ENCODE measurements at regions not wholly inside any gene's neighbourhood (a gene's known extent, or its start where the extent isn't known, plus 50 kb on each side); places are given as distances from the start of the nearest gene placed in this dataset.
A peak's percentile ranks its signal among the peaks of the same experiment; 100 is the strongest.
"Not testable (repeated sequence)": the region's sequence is repeated elsewhere in the genome, so short reads cannot be mapped to it uniquely, and the experiment has no call there.

DNA sequence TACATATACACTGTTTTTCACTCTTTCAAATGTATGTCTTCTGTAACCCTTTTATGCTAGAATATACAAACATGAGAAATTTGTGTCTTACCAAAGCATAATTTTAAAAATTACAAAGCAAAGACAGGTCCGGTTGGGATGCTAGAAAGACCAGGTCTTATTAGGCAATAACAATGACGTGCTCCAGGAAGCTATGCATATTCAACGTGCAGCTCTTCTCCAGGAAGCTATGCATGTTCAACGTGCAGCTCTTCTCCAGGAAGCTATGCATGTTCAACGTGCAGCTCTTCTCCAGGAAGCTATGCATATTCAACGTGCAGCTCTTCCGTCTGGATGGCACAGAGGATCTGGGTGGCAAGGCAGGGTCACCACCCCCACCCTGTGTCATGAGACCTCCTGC is 123.4 kb upstream of the SIMC1 start:
- not testable (repeated sequence) for H3K27me3 Mint-ChIP-seq; H3K9me3 ChIP-seq (ENCODE audit: control insufficient read depth in 2 of 2, low read length in 2 of 2); H3K4me1 ChIP-seq (ENCODE audit: control insufficient read depth, insufficient read depth, low read length, poor library complexity, severe bottlenecking); H3K27ac ChIP-seq (ENCODE audit: insufficient read depth, low read length, poor library complexity, severe bottlenecking); DNase-seq; H3K4me3 Mint-ChIP-seq; H3K9me3 Mint-ChIP-seq; H3K4me3 ChIP-seq (ENCODE audit: low read depth, low read length); H3K36me3 ChIP-seq (ENCODE audit: control insufficient read depth, insufficient read depth, low read length); H3K36me3 Mint-ChIP-seq; ATAC-seq (ENCODE audit: low read depth in 2 of 2); H3K27ac Mint-ChIP-seq; H3K27me3 ChIP-seq (ENCODE audit: control insufficient read depth, insufficient read depth, low read length); H3K4me1 Mint-ChIP-seq

DNA sequence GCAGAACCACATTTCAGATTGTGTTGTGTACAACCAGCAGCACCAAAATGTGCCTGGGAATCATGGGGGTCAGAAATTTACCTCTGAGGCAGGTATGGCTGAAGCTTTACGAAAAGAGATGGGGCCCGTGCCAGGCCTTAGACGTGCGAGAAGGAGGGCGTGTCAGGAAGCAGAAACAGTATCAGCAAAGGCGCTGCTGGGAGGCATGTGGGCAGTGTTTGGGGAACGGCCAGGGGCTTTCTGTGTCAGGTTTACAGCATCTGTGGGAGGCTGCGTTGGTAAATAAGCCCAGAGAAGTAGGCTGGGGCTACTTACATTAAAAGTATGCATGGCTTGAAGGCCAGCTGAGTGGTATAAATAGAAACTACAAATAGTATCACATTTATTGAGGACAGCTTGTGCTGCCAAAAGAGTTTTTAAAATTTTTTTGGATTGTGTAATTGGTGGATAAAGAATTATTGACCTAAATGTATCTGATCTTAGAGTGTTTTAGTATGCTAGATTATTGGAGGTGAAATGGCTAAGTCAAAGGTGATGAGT is 120.5 kb upstream of the SIMC1 start:
- H3K4me3 ChIP-seq (ENCODE audit: low read depth, low read length); DNase-seq; H3K36me3 ChIP-seq (ENCODE audit: control insufficient read depth, insufficient read depth, low read length); H3K27ac ChIP-seq (ENCODE audit: insufficient read depth, low read length, poor library complexity, severe bottlenecking); H3K27ac Mint-ChIP-seq; H3K9me3 Mint-ChIP-seq; H3K4me3 Mint-ChIP-seq; H3K4me1 Mint-ChIP-seq; H3K27me3 ChIP-seq (ENCODE audit: control insufficient read depth, insufficient read depth, low read length); H3K9me3 ChIP-seq (ENCODE audit: control insufficient read depth in 2 of 2, low read length in 2 of 2); H3K36me3 Mint-ChIP-seq; H3K4me1 ChIP-seq (ENCODE audit: control insufficient read depth, insufficient read depth, low read length, poor library complexity, severe bottlenecking); H3K27me3 Mint-ChIP-seq; ATAC-seq (ENCODE audit: low read depth in 2 of 2): not testable (repeated sequence)

DNA sequence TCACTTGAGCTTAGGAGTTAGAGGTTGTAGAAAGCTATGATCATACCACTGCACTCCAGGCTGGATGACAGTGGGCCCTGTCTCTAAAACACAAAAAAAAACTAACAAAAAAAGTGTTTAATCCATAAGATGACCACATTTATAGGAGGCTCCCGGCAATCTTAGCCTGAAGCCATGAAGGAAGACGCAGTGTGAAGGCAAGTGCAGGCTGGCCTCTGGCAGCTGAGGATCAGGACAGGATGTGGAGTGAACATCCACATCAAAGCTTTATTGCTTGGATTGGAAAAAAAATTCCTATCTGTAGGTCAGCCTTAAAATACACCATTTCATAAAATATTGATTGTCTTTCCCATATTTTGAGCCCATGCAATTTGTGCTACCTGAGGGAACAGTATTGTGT is 115.9 kb upstream of the SIMC1 start:
- not testable (repeated sequence) for H3K4me1 ChIP-seq (ENCODE audit: control insufficient read depth, insufficient read depth, low read length, poor library complexity, severe bottlenecking); H3K4me3 Mint-ChIP-seq; H3K4me1 Mint-ChIP-seq; H3K27me3 ChIP-seq (ENCODE audit: control insufficient read depth, insufficient read depth, low read length); ATAC-seq (ENCODE audit: low read depth in 2 of 2); H3K27ac ChIP-seq (ENCODE audit: insufficient read depth, low read length, poor library complexity, severe bottlenecking); H3K36me3 ChIP-seq (ENCODE audit: control insufficient read depth, insufficient read depth, low read length); H3K9me3 ChIP-seq (ENCODE audit: control insufficient read depth in 2 of 2, low read length in 2 of 2); H3K36me3 Mint-ChIP-seq; H3K4me3 ChIP-seq (ENCODE audit: low read depth, low read length); H3K27ac Mint-ChIP-seq; DNase-seq; H3K9me3 Mint-ChIP-seq; H3K27me3 Mint-ChIP-seq

DNA sequence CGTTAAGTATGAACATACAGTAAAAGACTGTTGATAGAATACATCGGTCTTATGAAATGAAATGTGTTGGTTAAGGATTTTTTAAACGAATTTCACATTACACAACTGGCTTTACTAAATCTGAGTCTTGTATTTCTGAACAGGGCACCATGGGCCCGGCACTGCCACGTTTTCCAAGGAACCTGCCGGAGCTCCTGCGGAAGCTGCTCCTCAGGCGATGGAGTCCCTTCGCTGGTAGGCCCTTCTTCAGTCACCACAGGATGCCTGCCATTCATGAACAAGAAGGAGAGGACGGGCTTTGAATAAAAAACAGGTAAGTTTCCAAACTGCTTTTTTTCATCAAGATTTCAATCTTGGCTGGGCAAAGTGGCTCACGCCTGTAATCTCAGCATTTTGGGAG is 114.1 kb upstream of the SIMC1 start:
- not testable (repeated sequence) for H3K27me3 Mint-ChIP-seq; H3K36me3 ChIP-seq (ENCODE audit: control insufficient read depth, insufficient read depth, low read length); H3K4me3 ChIP-seq (ENCODE audit: low read depth, low read length); H3K36me3 Mint-ChIP-seq; H3K9me3 Mint-ChIP-seq; H3K4me1 ChIP-seq (ENCODE audit: control insufficient read depth, insufficient read depth, low read length, poor library complexity, severe bottlenecking); H3K27me3 ChIP-seq (ENCODE audit: control insufficient read depth, insufficient read depth, low read length); H3K27ac ChIP-seq (ENCODE audit: insufficient read depth, low read length, poor library complexity, severe bottlenecking); H3K27ac Mint-ChIP-seq; DNase-seq; H3K9me3 ChIP-seq (ENCODE audit: control insufficient read depth in 2 of 2, low read length in 2 of 2); ATAC-seq (ENCODE audit: low read depth in 2 of 2); H3K4me1 Mint-ChIP-seq; H3K4me3 Mint-ChIP-seq

DNA sequence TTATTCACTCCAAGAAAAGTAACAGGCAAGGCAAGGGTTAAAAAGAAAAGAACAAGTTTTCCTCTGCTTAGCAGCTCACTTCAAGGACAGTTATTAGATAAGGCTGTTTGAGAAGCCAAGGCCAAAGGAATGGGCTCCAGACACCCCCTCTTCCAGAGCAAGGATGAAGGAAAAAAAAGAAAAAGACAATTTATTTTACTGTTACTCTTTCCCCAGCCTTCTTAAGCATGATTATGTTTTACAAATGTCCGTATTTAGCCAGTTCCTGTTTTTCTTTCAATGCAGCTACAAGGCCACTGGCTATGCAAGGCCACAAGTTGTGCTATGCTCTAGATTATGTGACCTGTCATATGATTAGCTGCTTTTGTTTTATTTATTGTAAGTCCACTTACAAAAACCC is 106.5 kb upstream of the SIMC1 start:
- Mint-ChIP-seq H3K36me3 (no peaks in the 10 kb centered on the region), H3K4me3 (no peak overlapping the region), H3K27ac (no peak overlapping the region), H3K9me3 (peaks cover 0 to 4% (median 0%) of the 10 kb centered on the region in 7 donors), H3K27me3 (peaks cover 38% of the 10 kb centered on the region), H3K4me1 (peaks cover 4 to 18% (median 9%) of the 10 kb centered on the region in 4 donors)
- H3K4me1 ChIP-seq (ENCODE audit: control insufficient read depth, insufficient read depth, low read length, poor library complexity, severe bottlenecking), result peaks cover 13% of the 10 kb centered on the region
- H3K27ac ChIP-seq (ENCODE audit: insufficient read depth, low read length, poor library complexity, severe bottlenecking), result no peak overlapping the region
- H3K36me3 ChIP-seq (ENCODE audit: control insufficient read depth, insufficient read depth, low read length), result no peaks in the 10 kb centered on the region
- H3K27me3 ChIP-seq (ENCODE audit: control insufficient read depth, insufficient read depth, low read length), result no peaks in the 10 kb centered on the region
- ATAC-seq (ENCODE audit: low read depth in 2 of 2), result no peak
- no peaks in the 10 kb centered on the region for H3K9me3 ChIP-seq (ENCODE audit: control insufficient read depth in 2 of 2, low read length in 2 of 2)
- no peak overlapping the region for H3K4me3 ChIP-seq (ENCODE audit: low read depth, low read length)
- DNase-seq, result no peak

DNA sequence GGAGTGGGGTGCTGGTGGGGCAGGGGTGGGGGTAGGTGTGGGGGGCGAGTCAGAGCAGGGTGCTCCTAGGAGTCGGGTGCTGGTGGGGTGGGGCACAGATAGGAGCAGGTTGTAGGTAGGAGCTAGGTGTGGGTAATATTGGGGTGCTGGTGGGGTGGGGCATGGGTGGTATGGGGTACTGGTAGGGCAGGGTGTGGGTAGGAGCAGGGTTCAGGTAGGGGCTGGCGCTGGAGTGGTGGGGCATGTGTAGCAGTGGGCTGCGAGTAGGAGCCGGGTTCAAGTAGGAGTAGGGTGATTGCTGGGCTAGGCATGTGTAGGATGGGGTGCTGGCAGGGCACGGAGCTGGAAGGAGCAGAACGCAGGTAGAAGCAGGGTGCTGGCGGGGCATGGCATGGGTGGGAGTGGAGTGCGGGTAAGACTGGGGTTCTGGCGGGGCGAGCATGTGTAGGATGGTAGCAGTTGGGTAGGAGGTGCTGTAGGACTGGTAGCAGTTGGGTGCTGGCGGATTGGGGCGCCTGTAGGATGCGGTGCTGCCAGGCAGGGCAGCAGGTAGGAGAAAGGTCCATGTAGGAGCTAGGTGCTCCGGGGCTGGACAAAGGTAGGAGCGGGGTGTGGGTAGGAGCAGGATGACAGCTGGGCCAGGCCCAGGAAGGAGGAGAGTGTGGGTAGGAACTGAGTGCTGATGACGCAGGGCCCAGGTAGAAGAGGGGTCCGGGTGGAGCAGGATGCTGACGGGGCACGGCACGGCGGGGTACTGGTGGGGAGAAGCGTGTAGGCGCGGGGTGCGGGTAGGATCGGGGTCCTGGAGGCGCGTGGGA is 105.5 kb upstream of the SIMC1 start:
- Mint-ChIP-seq H3K27me3 (peaks cover 44% of the 10 kb centered on the region), H3K4me3 (peak overlapping the region; percentile 52 to 89 (median 86)), H3K36me3 (no peaks in the 10 kb centered on the region), H3K27ac (peak overlapping the region in 1 of 3 donors; percentile 80), H3K9me3 (peaks cover 0 to 4% (median 0%) of the 10 kb centered on the region in 7 donors), H3K4me1 (peaks cover 4 to 18% (median 9%) of the 10 kb centered on the region in 4 donors)
- no peak overlapping the region for H3K27ac ChIP-seq (ENCODE audit: insufficient read depth, low read length, poor library complexity, severe bottlenecking)
- no peak overlapping the region for H3K4me3 ChIP-seq (ENCODE audit: low read depth, low read length)
- peaks cover 13% of the 10 kb centered on the region for H3K4me1 ChIP-seq (ENCODE audit: control insufficient read depth, insufficient read depth, low read length, poor library complexity, severe bottlenecking)
- peak; percentile 39 to 52 for ATAC-seq (ENCODE audit: low read depth in 2 of 2)
- DNase-seq, result no peak
- H3K27me3 ChIP-seq (ENCODE audit: control insufficient read depth, insufficient read depth, low read length), result no peaks in the 10 kb centered on the region
- no peaks in the 10 kb centered on the region for H3K9me3 ChIP-seq (ENCODE audit: control insufficient read depth in 2 of 2, low read length in 2 of 2)
- H3K36me3 ChIP-seq (ENCODE audit: control insufficient read depth, insufficient read depth, low read length), result no peaks in the 10 kb centered on the region

DNA sequence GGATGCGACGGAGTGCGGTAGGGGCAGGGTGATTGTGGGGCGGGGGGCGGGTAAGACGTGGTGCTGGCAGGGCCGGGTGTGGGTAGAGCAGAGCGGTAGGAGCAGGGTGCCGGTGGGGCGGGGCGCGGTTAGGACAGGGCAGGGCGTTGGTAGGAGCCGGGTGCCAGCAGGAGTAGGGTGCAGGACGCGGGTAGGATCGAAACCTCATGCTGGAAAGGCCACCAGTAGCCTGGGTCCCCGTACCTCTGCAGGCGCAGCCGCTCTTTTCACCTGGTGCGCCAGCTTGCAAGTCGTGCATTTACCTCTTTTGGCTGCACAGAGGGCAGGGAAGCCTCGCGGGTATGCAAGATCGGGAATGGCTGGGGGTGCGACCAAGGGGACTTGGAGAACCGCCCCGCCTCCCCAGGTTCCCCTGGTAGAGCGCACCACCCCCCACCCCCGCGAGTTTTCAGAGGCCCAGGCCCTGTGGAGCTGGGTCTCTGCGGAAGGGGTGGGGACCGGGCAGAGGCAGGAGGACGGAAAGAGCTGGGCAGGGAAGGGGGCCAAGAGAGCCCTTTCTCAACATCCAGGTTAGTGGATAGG is 104.8 kb upstream of the SIMC1 start:
- H3K4me3 ChIP-seq (ENCODE audit: low read depth, low read length), result peak overlapping the region; percentile 52
- Mint-ChIP-seq H3K27ac (peak overlapping the region; percentile 80 to 90 (median 88)), H3K9me3 (peaks cover 0 to 4% (median 0%) of the 10 kb centered on the region in 7 donors), H3K4me3 (peak overlapping the region; percentile 52 to 89 (median 86)), H3K4me1 (peaks cover 4 to 18% (median 9%) of the 10 kb centered on the region in 4 donors), H3K27me3 (peaks cover 44% of the 10 kb centered on the region), H3K36me3 (no peaks in the 10 kb centered on the region)
- no peaks in the 10 kb centered on the region for H3K9me3 ChIP-seq (ENCODE audit: control insufficient read depth in 2 of 2, low read length in 2 of 2)
- DNase-seq (peak in 1 of 3 donors; percentile 16), ATAC-seq (ENCODE audit: low read depth in 2 of 2) (peak; percentile 20 to 36)
- no peak overlapping the region for H3K27ac ChIP-seq (ENCODE audit: insufficient read depth, low read length, poor library complexity, severe bottlenecking)
- H3K27me3 ChIP-seq (ENCODE audit: control insufficient read depth, insufficient read depth, low read length), result no peaks in the 10 kb centered on the region
- peaks cover 13% of the 10 kb centered on the region for H3K4me1 ChIP-seq (ENCODE audit: control insufficient read depth, insufficient read depth, low read length, poor library complexity, severe bottlenecking)
- no peaks in the 10 kb centered on the region for H3K36me3 ChIP-seq (ENCODE audit: control insufficient read depth, insufficient read depth, low read length)

All from CD4-positive, CD25-positive, alpha-beta regulatory T cell (primary cell).